ENCODE measurements at regions not wholly inside any gene's neighbourhood (a gene's known extent, or its start where the extent isn't known, plus 50 kb on each side); places are given as distances from the start of the nearest gene placed in this dataset.

GRCh38 chr14:47744155-47744554, 68.8 kb upstream of the MDGA2 start:
- no peak for TF ChIP-seq TOX (CRISPR knock-in tag; IDR thresholded peaks at IDR 0.05; ENCODE audit: borderline replicate concordance)
- no peak for TF ChIP-seq OSR1 (CRISPR knock-in tag; IDR thresholded peaks at IDR 0.05)
- no peak for TF ChIP-seq BACH2 (CRISPR knock-in tag; IDR thresholded peaks at IDR 0.05; ENCODE audit: borderline replicate concordance)
- TF ChIP-seq GLIS3 (CRISPR knock-in tag; IDR thresholded peaks at IDR 0.05) = no peak
- no peak for TF ChIP-seq ZNF8 (CRISPR knock-in tag; IDR thresholded peaks at IDR 0.05)
- no peak for TF ChIP-seq CSDC2 (CRISPR knock-in tag; IDR thresholded peaks at IDR 0.05)
- TF ChIP-seq, protein P1, sequence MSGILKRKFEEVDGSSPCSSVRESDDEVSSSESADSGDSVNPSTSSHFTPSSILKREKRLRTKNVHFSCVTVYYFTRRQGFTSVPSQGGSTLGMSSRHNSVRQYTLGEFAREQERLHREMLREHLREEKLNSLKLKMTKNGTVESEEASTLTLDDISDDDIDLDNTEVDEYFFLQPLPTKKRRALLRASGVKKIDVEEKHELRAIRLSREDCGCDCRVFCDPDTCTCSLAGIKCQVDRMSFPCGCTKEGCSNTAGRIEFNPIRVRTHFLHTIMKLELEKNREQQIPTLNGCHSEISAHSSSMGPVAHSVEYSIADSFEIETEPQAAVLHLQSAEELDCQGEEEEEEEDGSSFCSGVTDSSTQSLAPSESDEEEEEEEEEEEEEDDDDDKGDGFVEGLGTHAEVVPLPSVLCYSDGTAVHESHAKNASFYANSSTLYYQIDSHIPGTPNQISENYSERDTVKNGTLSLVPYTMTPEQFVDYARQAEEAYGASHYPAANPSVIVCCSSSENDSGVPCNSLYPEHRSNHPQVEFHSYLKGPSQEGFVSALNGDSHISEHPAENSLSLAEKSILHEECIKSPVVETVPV (CRISPR knock-in tag; IDR thresholded peaks at IDR 0.05) = no peak
- TF ChIP-seq PPARA (CRISPR knock-in tag; IDR thresholded peaks at IDR 0.05; ENCODE audit: borderline replicate concordance) = no peak
- no peak for TF ChIP-seq ESRRG (CRISPR knock-in tag; IDR thresholded peaks at IDR 0.05)
- no peak for TF ChIP-seq ZFP3 (CRISPR knock-in tag; IDR thresholded peaks at IDR 0.05)
- TF ChIP-seq ZNF565 (CRISPR knock-in tag; conservative IDR thresholded peaks at IDR 0.05; ENCODE audit: low read depth) = no peak
- no peak for TF ChIP-seq TCF4 (CRISPR knock-in tag; IDR thresholded peaks at IDR 0.05; ENCODE audit: borderline replicate concordance)
- TF ChIP-seq, protein P2, sequence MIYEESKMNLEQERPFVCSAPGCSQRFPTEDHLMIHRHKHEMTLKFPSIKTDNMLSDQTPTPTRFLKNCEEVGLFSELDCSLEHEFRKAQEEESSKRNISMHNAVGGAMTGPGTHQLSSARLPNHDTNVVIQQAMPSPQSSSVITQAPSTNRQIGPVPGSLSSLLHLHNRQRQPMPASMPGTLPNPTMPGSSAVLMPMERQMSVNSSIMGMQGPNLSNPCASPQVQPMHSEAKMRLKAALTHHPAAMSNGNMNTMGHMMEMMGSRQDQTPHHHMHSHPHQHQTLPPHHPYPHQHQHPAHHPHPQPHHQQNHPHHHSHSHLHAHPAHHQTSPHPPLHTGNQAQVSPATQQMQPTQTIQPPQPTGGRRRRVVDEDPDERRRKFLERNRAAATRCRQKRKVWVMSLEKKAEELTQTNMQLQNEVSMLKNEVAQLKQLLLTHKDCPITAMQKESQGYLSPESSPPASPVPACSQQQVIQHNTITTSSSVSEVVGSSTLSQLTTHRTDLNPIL (CRISPR knock-in tag; IDR thresholded peaks at IDR 0.05; ENCODE audit: low read depth) = no peak
- no peak for TF ChIP-seq ISL1 (CRISPR knock-in tag; IDR thresholded peaks at IDR 0.05)
- TF ChIP-seq, protein P3, sequence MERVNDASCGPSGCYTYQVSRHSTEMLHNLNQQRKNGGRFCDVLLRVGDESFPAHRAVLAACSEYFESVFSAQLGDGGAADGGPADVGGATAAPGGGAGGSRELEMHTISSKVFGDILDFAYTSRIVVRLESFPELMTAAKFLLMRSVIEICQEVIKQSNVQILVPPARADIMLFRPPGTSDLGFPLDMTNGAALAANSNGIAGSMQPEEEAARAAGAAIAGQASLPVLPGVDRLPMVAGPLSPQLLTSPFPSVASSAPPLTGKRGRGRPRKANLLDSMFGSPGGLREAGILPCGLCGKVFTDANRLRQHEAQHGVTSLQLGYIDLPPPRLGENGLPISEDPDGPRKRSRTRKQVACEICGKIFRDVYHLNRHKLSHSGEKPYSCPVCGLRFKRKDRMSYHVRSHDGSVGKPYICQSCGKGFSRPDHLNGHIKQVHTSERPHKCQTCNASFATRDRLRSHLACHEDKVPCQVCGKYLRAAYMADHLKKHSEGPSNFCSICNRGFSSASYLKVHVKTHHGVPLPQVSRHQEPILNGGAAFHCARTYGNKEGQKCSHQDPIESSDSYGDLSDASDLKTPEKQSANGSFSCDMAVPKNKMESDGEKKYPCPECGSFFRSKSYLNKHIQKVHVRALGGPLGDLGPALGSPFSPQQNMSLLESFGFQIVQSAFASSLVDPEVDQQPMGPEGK (CRISPR knock-in tag; IDR thresholded peaks at IDR 0.05; ENCODE audit: borderline replicate concordance) = no peak
- TF ChIP-seq ZFP30 (CRISPR knock-in tag; IDR thresholded peaks at IDR 0.05) = no peak
- no peak for TF ChIP-seq RARB (CRISPR knock-in tag; IDR thresholded peaks at IDR 0.05)
- TF ChIP-seq, protein P4, sequence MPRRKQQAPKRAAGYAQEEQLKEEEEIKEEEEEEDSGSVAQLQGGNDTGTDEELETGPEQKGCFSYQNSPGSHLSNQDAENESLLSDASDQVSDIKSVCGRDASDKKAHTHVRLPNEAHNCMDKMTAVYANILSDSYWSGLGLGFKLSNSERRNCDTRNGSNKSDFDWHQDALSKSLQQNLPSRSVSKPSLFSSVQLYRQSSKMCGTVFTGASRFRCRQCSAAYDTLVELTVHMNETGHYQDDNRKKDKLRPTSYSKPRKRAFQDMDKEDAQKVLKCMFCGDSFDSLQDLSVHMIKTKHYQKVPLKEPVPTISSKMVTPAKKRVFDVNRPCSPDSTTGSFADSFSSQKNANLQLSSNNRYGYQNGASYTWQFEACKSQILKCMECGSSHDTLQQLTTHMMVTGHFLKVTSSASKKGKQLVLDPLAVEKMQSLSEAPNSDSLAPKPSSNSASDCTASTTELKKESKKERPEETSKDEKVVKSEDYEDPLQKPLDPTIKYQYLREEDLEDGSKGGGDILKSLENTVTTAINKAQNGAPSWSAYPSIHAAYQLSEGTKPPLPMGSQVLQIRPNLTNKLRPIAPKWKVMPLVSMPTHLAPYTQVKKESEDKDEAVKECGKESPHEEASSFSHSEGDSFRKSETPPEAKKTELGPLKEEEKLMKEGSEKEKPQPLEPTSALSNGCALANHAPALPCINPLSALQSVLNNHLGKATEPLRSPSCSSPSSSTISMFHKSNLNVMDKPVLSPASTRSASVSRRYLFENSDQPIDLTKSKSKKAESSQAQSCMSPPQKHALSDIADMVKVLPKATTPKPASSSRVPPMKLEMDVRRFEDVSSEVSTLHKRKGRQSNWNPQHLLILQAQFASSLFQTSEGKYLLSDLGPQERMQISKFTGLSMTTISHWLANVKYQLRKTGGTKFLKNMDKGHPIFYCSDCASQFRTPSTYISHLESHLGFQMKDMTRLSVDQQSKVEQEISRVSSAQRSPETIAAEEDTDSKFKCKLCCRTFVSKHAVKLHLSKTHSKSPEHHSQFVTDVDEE (CRISPR knock-in tag; IDR thresholded peaks at IDR 0.05) = no peak
- TF ChIP-seq POU6F1 (CRISPR knock-in tag; IDR thresholded peaks at IDR 0.05; ENCODE audit: borderline replicate concordance, low read depth) = no peak
- no peak for TF ChIP-seq SNAI2 (CRISPR knock-in tag; IDR thresholded peaks at IDR 0.05)
- no peak for ATAC-seq

GRCh38 chr14:47739541-47739940, 64.1 kb upstream of the MDGA2 start:
- no peak for ATAC-seq
- TF ChIP-seq OSR1 (CRISPR knock-in tag; IDR thresholded peaks at IDR 0.05) = no peak
- TF ChIP-seq ZFP30 (CRISPR knock-in tag; IDR thresholded peaks at IDR 0.05) = no peak
- TF ChIP-seq ESRRG (CRISPR knock-in tag; IDR thresholded peaks at IDR 0.05) = no peak
- TF ChIP-seq PPARA (CRISPR knock-in tag; IDR thresholded peaks at IDR 0.05; ENCODE audit: borderline replicate concordance) = no peak
- TF ChIP-seq ZFP3 (CRISPR knock-in tag; IDR thresholded peaks at IDR 0.05) = no peak
- no peak for TF ChIP-seq ARNTL (CRISPR knock-in tag; IDR thresholded peaks at IDR 0.05; ENCODE audit: borderline replicate concordance, low read depth)
- TF ChIP-seq TOX (CRISPR knock-in tag; IDR thresholded peaks at IDR 0.05; ENCODE audit: borderline replicate concordance) = no peak
- TF ChIP-seq, protein P1 (CRISPR knock-in tag; IDR thresholded peaks at IDR 0.05) = no peak
- TF ChIP-seq ZNF565 (CRISPR knock-in tag; conservative IDR thresholded peaks at IDR 0.05; ENCODE audit: low read depth) = no peak
- TF ChIP-seq, protein P3 (CRISPR knock-in tag; IDR thresholded peaks at IDR 0.05; ENCODE audit: borderline replicate concordance) = no peak
- no peak for TF ChIP-seq SNAI2 (CRISPR knock-in tag; IDR thresholded peaks at IDR 0.05)
- TF ChIP-seq, protein P4 (CRISPR knock-in tag; IDR thresholded peaks at IDR 0.05) = no peak

Data from SK-N-SH treated with all-trans-retinoic acid at 6 μM for 48 hours (cell line).